ENCODE measurements at regions not wholly inside any gene's neighbourhood (a gene's known extent, or its start where the extent isn't known, plus 50 kb on each side); places are given as distances from the start of the nearest gene placed in this dataset.

- no peak overlapping the region for H3K4me3 ChIP-seq
- no peaks in the 10 kb centered on the region for H3K9me3 ChIP-seq (ENCODE audit: low read depth)
- no peak for TF ChIP-seq CTCF (IDR thresholded peaks at IDR 0.05; ENCODE audit: poor library complexity)
- no peak for TF ChIP-seq EZH2 (IDR thresholded peaks at IDR 0.05; ENCODE audit: borderline replicate concordance)
- TF ChIP-seq EZH2phosphoT487 (IDR thresholded peaks at IDR 0.05; ENCODE audit: low read depth, severe bottlenecking, unreplicated experiment) = no peak
- H3K79me2 ChIP-seq = no peaks in the 10 kb centered on the region
- H2AFZ ChIP-seq = no peak overlapping the region
- no peak overlapping the region for H3K27ac ChIP-seq
- no peaks in the 10 kb centered on the region for H3K27me3 ChIP-seq
- H4K20me1 ChIP-seq (ENCODE audit: insufficient read depth, poor library complexity, severe bottlenecking) = no peaks in the 10 kb centered on the region
- DNase-seq (ENCODE audit: low spot score) = no peak
- no peaks in the 10 kb centered on the region for H3K9me2 ChIP-seq (replicated peaks; ENCODE audit: insufficient read depth)
- no peaks in the 10 kb centered on the region for H3K36me3 ChIP-seq (replicated peaks; ENCODE audit: insufficient read depth, low read depth)
- 35% methylated on average over 1 of the region's 1 CpG for WGBS (ENCODE audit: low lambda C conversion rate, missing lambda C conversion rate)
- no peak overlapping the region for H3K4me2 ChIP-seq
- no peaks in the 10 kb centered on the region for H3K4me1 ChIP-seq (ENCODE audit: insufficient read depth)
Observed at GRCh38 chr14:100454437-100454836, 131.3 kb downstream of the SLC25A47 start.

GRCh38 chr14:100463937-100464336 is 123.3 kb downstream of the BEGAIN start:
- Histone ChIP-seq H3K36me3 (replicated peaks; ENCODE audit: insufficient read depth, low read depth) (no peaks in the 10 kb centered on the region), H3K27me3 (no peaks in the 10 kb centered on the region), H3K27ac (no peak overlapping the region), H3K4me2 (no peak overlapping the region), H3K79me2 (no peaks in the 10 kb centered on the region), H3K9me2 (replicated peaks; ENCODE audit: insufficient read depth) (no peaks in the 10 kb centered on the region), H3K4me3 (no peak overlapping the region), H2AFZ (no peak overlapping the region), H4K20me1 (ENCODE audit: insufficient read depth, poor library complexity, severe bottlenecking) (no peaks in the 10 kb centered on the region), H3K4me1 (ENCODE audit: insufficient read depth) (no peaks in the 10 kb centered on the region), H3K9me3 (ENCODE audit: low read depth) (no peaks in the 10 kb centered on the region)
- TF ChIP-seq CTCF (IDR thresholded peaks at IDR 0.05; ENCODE audit: poor library complexity) (no peak), EZH2phosphoT487 (IDR thresholded peaks at IDR 0.05; ENCODE audit: low read depth, severe bottlenecking, unreplicated experiment) (no peak), EZH2 (IDR thresholded peaks at IDR 0.05; ENCODE audit: borderline replicate concordance) (no peak)
- no peak for DNase-seq (ENCODE audit: low spot score)
- 92% methylated on average over 3 of the region's 3 CpGs for WGBS (ENCODE audit: low lambda C conversion rate, missing lambda C conversion rate)

- WGBS (ENCODE audit: low lambda C conversion rate, missing lambda C conversion rate) = 72% methylated on average over 9 of the region's 9 CpGs
- Histone ChIP-seq H4K20me1 (ENCODE audit: insufficient read depth, poor library complexity, severe bottlenecking) (no peaks in the 10 kb centered on the region), H3K9me2 (replicated peaks; ENCODE audit: insufficient read depth) (no peaks in the 10 kb centered on the region), H2AFZ (no peak overlapping the region), H3K4me2 (no peak overlapping the region), H3K9me3 (ENCODE audit: low read depth) (no peaks in the 10 kb centered on the region), H3K4me3 (no peak overlapping the region), H3K27ac (no peak overlapping the region), H3K4me1 (ENCODE audit: insufficient read depth) (no peaks in the 10 kb centered on the region), H3K79me2 (no peaks in the 10 kb centered on the region), H3K27me3 (no peaks in the 10 kb centered on the region), H3K36me3 (replicated peaks; ENCODE audit: insufficient read depth, low read depth) (no peaks in the 10 kb centered on the region)
- no peak for TF ChIP-seq EZH2 (IDR thresholded peaks at IDR 0.05; ENCODE audit: borderline replicate concordance)
- no peak for TF ChIP-seq CTCF (IDR thresholded peaks at IDR 0.05; ENCODE audit: poor library complexity)
- TF ChIP-seq EZH2phosphoT487 (IDR thresholded peaks at IDR 0.05; ENCODE audit: low read depth, severe bottlenecking, unreplicated experiment) = no peak
- no peak for DNase-seq (ENCODE audit: low spot score)
Observed at GRCh38 chr14:100466111-100466856, 120.9 kb downstream of the BEGAIN start.

Data from hepatocyte (in vitro differentiated cells).